OCI-LY3 (cell line): ENCODE measurements at regions not wholly inside any gene's neighbourhood (a gene's known extent, or its start where the extent isn't known, plus 50 kb on each side); places are given as distances from the start of the nearest gene placed in this dataset.

Experiments
- H2AFZ ChIP-seq: fragments of 200-600, 300-600 bp; shearing (Covaris generic); 2 replicates; pipeline ENCODE4 v1.6.0; 2014; ENCODE audit warnings: antibody characterized with exemption, low read depth, low read length
- H3K27ac ChIP-seq: fragments of 200-600, 300-600 bp; sonication (generic); 2 replicates; pipeline ENCODE4 v1.5.1; 2014; ENCODE audit warnings: mild to moderate bottlenecking, low read length, moderate library complexity, mixed read lengths
- H3K27me3 ChIP-seq: fragments of 200-600, 300-600 bp; sonication (generic); 2 replicates; pipeline ENCODE4 v1.6.1; 2014; ENCODE audit warnings: low read depth, low read length, mixed read lengths
- H3K36me3 ChIP-seq: fragments of 200-600, 300-600 bp; sonication (generic); replicated peaks from 2 replicates; pipeline ENCODE3; 2014; ENCODE audit warnings: low read depth, low read length, mixed read lengths
- H3K4me1 ChIP-seq: fragments of 300-600, 200-600 bp; sonication (generic); 2 replicates; pipeline ENCODE4 v1.6.1; 2014; ENCODE audit warnings: low read length, mixed read lengths
- H3K4me2 ChIP-seq: fragments of 200-600, 300-600 bp; sonication (generic); 2 replicates; pipeline ENCODE4 v1.6.1; 2014; ENCODE audit warnings: low read length, mixed read lengths
- H3K4me3 ChIP-seq: fragments of 300-600, 200-600 bp; sonication (generic); 2 replicates; pipeline ENCODE4 v1.5.1; 2014; ENCODE audit warnings: antibody characterized with exemption, mild to moderate bottlenecking, low read length, moderate library complexity
- H3K79me2 ChIP-seq: fragments of 300-600, 200-600 bp; shearing (Covaris generic); 2 replicates; pipeline ENCODE4 v1.6.1; 2014; ENCODE audit warnings: mild to moderate bottlenecking, low read length, mixed read lengths
- H3K9ac ChIP-seq: fragments of 300-600, 200-600 bp; shearing (Covaris generic); 2 replicates; pipeline ENCODE4 v1.6.0; 2014; ENCODE audit warnings: mild to moderate bottlenecking, low read length, moderate library complexity
- H3K9me3 ChIP-seq: fragments of 200-600, 300-600 bp; shearing (Covaris generic); 2 replicates; pipeline ENCODE4 v1.6.1; 2014; ENCODE audit warnings: low read length, mixed read lengths; ENCODE audit not compliant: insufficient read depth
- H4K20me1 ChIP-seq: fragments of 200-600, 300-600 bp; sonication (generic); 2 replicates; pipeline ENCODE4 v1.6.1; 2016; ENCODE audit warnings: low read length, mixed read lengths; ENCODE audit not compliant: insufficient read depth
- EZH2phosphoT487 ChIP-seq: fragments of 200-600 bp; shearing (Covaris generic); IDR thresholded peaks from 2 replicates; pipeline ENCODE4 v1.6.1; 2018; ENCODE audit warnings: antibody characterized with exemption, mixed run types, low read depth
- TF ChIP-seq, protein P1 (sequence below): fragments of 200-600, 300-600 bp; sonication (generic); IDR thresholded peaks from 2 replicates; pipeline ENCODE4 v1.5.1; 2014; ENCODE audit warnings: antibody characterized with exemption, low read length, low read depth

DNA sequence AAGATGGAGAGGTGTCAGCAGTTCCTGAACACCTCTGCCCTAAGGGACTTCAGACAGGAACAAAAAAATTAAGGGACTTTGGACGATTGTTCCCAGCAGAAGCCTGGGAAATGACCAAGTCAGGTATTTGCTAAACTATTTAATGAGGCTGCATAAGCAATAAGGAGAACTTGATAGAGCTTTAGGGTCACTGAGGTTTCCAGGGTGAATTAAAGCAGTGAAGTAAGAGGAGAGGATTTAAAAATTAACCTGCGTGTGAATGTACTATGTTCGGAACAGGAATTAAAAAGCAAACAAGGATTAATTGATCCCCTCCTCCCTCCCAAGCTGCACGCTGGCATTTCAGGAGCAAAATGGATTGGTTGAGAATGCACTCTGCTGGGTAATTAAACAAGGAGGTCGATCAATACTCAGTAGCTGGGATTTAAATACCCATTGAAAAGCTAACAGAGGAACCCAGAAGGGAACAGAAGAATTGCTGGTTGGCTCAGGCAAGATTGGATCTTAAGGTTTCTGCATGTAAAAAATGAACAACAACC, 157.2 kb downstream of the RNF152 start:
- H3K9me3 ChIP-seq = no peaks in the 10 kb centered on the region
- no peak overlapping the region for H3K4me2 ChIP-seq
- H2AFZ ChIP-seq = no peak overlapping the region
- no peak overlapping the region for H3K9ac ChIP-seq
- H3K27me3 ChIP-seq = peaks cover 41% of the 10 kb centered on the region
- TF ChIP-seq EZH2phosphoT487 = no peak
- TF ChIP-seq, protein P1, sequence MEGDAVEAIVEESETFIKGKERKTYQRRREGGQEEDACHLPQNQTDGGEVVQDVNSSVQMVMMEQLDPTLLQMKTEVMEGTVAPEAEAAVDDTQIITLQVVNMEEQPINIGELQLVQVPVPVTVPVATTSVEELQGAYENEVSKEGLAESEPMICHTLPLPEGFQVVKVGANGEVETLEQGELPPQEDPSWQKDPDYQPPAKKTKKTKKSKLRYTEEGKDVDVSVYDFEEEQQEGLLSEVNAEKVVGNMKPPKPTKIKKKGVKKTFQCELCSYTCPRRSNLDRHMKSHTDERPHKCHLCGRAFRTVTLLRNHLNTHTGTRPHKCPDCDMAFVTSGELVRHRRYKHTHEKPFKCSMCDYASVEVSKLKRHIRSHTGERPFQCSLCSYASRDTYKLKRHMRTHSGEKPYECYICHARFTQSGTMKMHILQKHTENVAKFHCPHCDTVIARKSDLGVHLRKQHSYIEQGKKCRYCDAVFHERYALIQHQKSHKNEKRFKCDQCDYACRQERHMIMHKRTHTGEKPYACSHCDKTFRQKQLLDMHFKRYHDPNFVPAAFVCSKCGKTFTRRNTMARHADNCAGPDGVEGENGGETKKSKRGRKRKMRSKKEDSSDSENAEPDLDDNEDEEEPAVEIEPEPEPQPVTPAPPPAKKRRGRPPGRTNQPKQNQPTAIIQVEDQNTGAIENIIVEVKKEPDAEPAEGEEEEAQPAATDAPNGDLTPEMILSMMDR = no peak
- no peaks in the 10 kb centered on the region for H3K4me1 ChIP-seq
- H3K27ac ChIP-seq = no peak overlapping the region
- H3K79me2 ChIP-seq = no peaks in the 10 kb centered on the region
- H3K36me3 ChIP-seq = no peaks in the 10 kb centered on the region
- H4K20me1 ChIP-seq = no peaks in the 10 kb centered on the region
- no peak overlapping the region for H3K4me3 ChIP-seq

DNA sequence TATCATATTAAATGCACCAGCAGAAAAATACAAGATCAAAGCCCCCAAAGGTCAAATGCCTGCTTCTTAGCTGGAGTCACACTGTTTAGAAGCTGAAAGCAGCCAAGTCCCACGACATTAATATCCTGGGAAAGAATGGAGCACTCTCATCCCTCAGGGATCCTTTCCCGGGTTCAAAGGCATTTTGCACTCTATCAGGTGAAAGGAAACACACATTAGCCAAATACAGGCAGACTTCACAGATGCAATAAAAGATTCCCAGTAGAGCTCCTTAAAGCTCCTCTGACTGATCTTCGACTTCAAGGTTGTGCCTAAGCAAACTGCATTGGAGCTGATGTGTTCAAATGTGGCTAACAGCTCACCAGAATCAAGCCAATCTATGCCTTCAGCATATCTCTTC, 158.4 kb downstream of the RNF152 start:
- H4K20me1 ChIP-seq = no peaks in the 10 kb centered on the region
- H3K9ac ChIP-seq = no peak overlapping the region
- no peaks in the 10 kb centered on the region for H3K79me2 ChIP-seq
- H3K4me3 ChIP-seq = no peak overlapping the region
- H3K4me1 ChIP-seq = no peaks in the 10 kb centered on the region
- no peaks in the 10 kb centered on the region for H3K36me3 ChIP-seq
- no peak overlapping the region for H2AFZ ChIP-seq
- no peak overlapping the region for H3K27ac ChIP-seq
- no peaks in the 10 kb centered on the region for H3K9me3 ChIP-seq
- no peak overlapping the region for H3K4me2 ChIP-seq
- no peak for TF ChIP-seq EZH2phosphoT487
- TF ChIP-seq, protein P1 = no peak
- peaks cover 53% of the 10 kb centered on the region for H3K27me3 ChIP-seq

DNA sequence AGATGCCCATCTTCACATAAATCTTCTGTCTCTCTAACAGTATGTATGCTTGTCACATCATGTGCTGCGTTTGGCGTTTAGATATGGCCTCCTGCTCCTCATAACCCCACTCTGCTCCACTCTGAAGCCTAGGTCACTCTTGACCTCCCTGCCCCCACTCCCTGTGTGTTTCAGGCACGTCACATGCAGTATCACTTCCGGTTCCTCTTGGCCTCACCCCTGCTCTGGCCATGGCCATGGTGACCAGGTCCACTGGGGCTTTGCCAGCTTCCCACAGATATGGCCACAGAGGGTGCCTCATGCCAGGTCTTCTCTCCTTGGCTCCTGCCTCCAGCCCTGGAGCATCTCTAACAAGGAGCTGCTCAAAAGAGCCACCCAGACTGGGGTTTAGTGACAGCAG, 160.0 kb downstream of the RNF152 start:
- Histone ChIP-seq H3K79me2 (no peaks in the 10 kb centered on the region), H3K9me3 (no peaks in the 10 kb centered on the region), H3K27me3 (peaks cover 57% of the 10 kb centered on the region), H3K27ac (no peak overlapping the region), H4K20me1 (no peaks in the 10 kb centered on the region), H3K4me3 (no peak overlapping the region), H3K4me2 (no peak overlapping the region), H3K36me3 (no peaks in the 10 kb centered on the region), H2AFZ (no peak overlapping the region), H3K4me1 (no peaks in the 10 kb centered on the region), H3K9ac (no peak overlapping the region)
- no peak for TF ChIP-seq EZH2phosphoT487
- TF ChIP-seq, protein P1 = no peak

DNA sequence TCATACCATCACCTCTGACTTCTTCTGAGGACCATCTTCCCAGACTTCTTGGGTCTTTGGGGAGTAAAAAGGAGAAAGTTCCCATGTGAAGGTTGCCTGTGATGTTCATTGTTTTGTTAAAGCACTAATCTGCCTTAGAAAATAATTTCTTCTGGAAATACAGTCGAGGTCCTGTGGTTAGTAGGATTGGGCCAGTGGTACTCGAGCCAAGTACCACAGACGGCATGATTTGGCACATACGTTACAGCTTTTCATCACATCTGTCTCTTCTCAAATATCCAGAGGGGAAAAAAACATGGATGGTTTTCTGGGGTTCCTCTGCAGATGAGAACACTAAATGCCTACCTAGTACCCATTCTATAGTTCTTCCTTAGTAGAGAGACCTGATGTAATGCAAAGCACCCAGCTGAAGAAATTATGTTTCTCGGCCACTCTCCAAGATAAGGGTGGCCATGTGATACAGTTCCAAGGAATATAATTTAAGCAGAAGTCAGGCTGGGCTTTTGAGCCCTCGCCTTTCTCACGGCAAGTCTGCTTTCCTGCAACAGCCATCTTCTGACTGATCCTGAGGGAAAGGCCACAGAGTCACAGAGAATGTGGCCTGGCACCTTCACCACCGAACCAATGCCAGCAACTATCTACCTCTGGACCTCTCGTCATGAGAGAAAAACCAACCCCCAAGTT, 161.0 kb downstream of the RNF152 start:
- peaks cover 59% of the 10 kb centered on the region for H3K27me3 ChIP-seq
- H3K79me2 ChIP-seq = no peaks in the 10 kb centered on the region
- H3K4me3 ChIP-seq = no peak overlapping the region
- TF ChIP-seq, protein P1 = no peak
- no peak for TF ChIP-seq EZH2phosphoT487
- H3K9ac ChIP-seq = no peak overlapping the region
- no peaks in the 10 kb centered on the region for H3K4me1 ChIP-seq
- no peak overlapping the region for H3K27ac ChIP-seq
- H3K4me2 ChIP-seq = no peak overlapping the region
- H3K36me3 ChIP-seq = no peaks in the 10 kb centered on the region
- H2AFZ ChIP-seq = no peak overlapping the region
- no peaks in the 10 kb centered on the region for H4K20me1 ChIP-seq
- H3K9me3 ChIP-seq = no peaks in the 10 kb centered on the region
